D721Med (cell line): ENCODE measurements at regions not wholly inside any gene's neighbourhood (a gene's known extent, or its start where the extent isn't known, plus 50 kb on each side); places are given as distances from the start of the nearest gene placed in this dataset.

Experiments
- DNase-seq: peaks from one replicate; pipeline ENCODE4 v3.0.0; 2011; ENCODE audit warnings: low spot score; ENCODE audit not compliant: insufficient read length
- FAIRE-seq: peaks from 2 replicates; lab custom pipeline; 2011; peaks lifted over from hg19 to GRCh38; lab: Jason Lieb, UNC
- CTCF ChIP-seq: IDR thresholded peaks from 2 replicates; pipeline ENCODE4 v1.5.1; 2012; ENCODE audit warnings: mild to moderate bottlenecking, control low read depth; ENCODE audit not compliant: insufficient read depth; ENCODE audit errors: missing control alignments

- TF ChIP-seq CTCF = no peak
- DNase-seq = no peak
- no peak for FAIRE-seq
Observed at GRCh38 chr14:101634850-101635748, 73.8 kb downstream of the DIO3 start.

- DNase-seq = no peak
- no peak for FAIRE-seq
- no peak for TF ChIP-seq CTCF
Observed at GRCh38 chr14:101635749-101636560, 74.7 kb downstream of the DIO3 start.

- FAIRE-seq = no peak
- no peak for DNase-seq
- no peak for TF ChIP-seq CTCF
Observed at GRCh38 chr14:101639241-101639833, 78.0 kb downstream of the DIO3 start.

- no peak for FAIRE-seq
- no peak for TF ChIP-seq CTCF
- no peak for DNase-seq
Observed at GRCh38 chr14:101643651-101644050, 82.4 kb downstream of the DIO3 start.

DNA sequence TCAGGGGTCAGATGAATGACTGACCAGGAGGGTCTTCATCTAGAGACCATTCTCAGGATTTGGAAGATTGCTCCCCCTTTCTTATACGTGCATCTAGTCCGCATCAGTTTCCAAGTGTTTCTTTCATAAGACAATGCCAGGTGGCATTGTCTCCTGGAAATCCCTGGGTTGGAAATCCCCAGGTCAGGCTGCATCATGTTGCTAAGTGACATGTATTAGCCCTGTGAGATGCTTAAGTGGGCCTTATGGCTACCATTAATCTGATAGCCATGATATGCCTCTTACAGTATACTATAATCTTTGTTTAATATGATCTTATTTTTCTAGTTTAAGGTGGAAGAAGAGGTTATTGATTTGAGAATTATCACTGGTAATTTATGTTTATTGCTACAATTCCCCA lies 92.8 kb downstream of the DIO3 start:
- TF ChIP-seq CTCF = no peak

DNA sequence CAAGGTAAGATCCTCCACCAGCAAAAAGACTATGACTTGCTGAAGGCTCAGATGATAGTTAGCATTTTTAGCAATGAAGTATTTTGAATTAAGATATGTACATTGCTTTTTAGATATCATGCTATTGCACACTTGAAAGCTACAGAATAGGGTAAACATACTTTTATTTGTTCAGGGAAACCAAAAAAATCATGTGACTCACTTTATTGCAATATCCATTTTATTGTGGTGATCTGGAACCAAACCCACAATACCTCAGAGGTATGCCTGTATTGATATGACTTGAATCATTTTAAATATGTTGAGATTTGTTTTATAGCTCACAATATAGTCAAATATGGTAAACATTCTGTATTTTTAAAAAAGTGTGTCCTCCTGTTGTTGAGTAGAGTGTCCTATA lies 96.1 kb downstream of the DIO3 start:
- FAIRE-seq (no peak), DNase-seq (no peak)
- no peak for TF ChIP-seq CTCF

More for the DNA sequence above, 92.8 kb downstream of the DIO3 start:
- DNase-seq (no peak), FAIRE-seq (no peak)
